ENCODE measurements at regions not wholly inside any gene's neighbourhood (a gene's known extent, or its start where the extent isn't known, plus 50 kb on each side); places are given as distances from the start of the nearest gene placed in this dataset.
"Not testable (repeated sequence)": the region's sequence is repeated elsewhere in the genome, so short reads cannot be mapped to it uniquely, and the experiment has no call there.

DNA sequence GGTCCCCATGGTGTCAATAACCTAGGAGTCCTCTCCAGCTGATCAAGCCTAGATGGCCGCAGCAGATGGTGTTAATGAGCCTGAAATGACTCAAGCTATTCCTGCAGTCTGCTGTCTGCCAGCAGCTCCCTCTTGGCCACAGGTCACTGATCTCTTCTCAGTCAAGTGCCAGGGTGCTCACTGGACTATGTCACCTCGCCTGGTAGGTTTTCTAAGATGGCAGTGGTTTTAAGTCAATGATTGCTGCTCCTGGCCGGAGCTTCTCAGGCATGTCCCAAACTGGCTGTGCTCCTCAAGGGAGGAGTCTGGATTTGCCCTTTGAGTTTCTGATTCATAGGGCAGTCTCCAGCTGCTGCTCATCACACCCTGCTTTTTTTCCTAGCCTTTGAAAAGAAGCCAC, 58.6 kb upstream of the SHISA6 start:
- peak in 2 of 4 donors; percentile 18 to 43 for DNase-seq (ENCODE audit: low read depth in 4 of 4, low spot score in 2 of 4)

GRCh38 chr17:11178581-11178980, 62.4 kb upstream of the SHISA6 start:
- DNase-seq (ENCODE audit: low read depth in 4 of 4, low spot score in 2 of 4) = no peak

- DNase-seq (ENCODE audit: low read depth in 4 of 4, low spot score in 2 of 4) = no peak
These were observed 63.7 kb upstream of the SHISA6 start for GRCh38 chr17:11177340-11177739.

- no peak for DNase-seq (ENCODE audit: low read depth in 4 of 4, low spot score in 2 of 4)
These were observed 64.5 kb upstream of the SHISA6 start for GRCh38 chr17:11176549-11176948.

GRCh38 chr17:11170881-11171280, 70.1 kb upstream of the SHISA6 start:
- DNase-seq (ENCODE audit: low read depth in 4 of 4, low spot score in 2 of 4) = no peak

- DNase-seq (ENCODE audit: low read depth in 4 of 4, low spot score in 2 of 4) = no peak
These were observed 89.1 kb upstream of the SHISA6 start for GRCh38 chr17:11151818-11152425.

GRCh38 chr17:11150906-11151511, 90.0 kb upstream of the SHISA6 start:
- not testable (repeated sequence) for DNase-seq (ENCODE audit: low read depth in 4 of 4, low spot score in 2 of 4)

- DNase-seq (ENCODE audit: low read depth in 4 of 4, low spot score in 2 of 4) = no peak
These were observed 96.4 kb upstream of the SHISA6 start for GRCh38 chr17:11144358-11145233.

DNA sequence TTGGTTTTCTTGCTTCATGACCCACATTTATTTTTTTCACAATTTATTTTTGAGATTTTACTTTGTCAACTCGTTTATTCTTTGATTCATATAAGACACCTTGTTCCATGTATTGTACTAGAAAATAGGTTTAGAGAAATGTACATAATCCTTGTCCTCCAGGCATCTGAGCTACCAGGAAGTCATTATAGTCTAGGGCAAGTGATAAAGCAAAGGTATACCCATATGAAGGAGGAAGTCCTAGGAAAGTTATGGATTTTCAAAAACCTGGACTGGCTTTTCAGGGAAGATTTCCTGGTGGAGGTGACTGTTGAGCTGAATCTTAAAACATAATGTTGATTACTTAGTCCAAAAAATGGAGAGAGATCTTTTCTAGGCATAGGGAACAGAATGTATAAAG, 98.8 kb upstream of the SHISA6 start:
- DNase-seq (ENCODE audit: low read depth in 4 of 4, low spot score in 2 of 4) = no peak

DNA sequence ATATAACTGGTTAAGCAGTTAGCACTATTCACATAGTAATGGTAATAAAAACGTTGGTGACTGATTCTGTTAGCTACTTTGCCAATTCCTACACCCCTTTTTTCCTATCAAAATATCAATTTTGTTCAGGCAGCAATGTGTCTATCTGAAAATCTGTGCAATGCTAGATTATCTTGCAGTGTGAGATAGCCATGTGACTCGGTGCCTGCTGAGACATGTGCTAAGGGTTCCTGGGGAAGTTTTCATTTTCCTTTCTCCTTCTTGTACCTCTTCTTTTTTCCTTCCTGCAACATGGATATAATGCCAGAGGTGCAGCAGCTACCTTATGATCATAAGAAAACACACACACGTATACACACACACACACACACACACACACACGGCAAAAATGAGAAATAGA, 100.5 kb upstream of the SHISA6 start:
- DNase-seq (ENCODE audit: low read depth in 4 of 4, low spot score in 2 of 4) = no peak

DNA sequence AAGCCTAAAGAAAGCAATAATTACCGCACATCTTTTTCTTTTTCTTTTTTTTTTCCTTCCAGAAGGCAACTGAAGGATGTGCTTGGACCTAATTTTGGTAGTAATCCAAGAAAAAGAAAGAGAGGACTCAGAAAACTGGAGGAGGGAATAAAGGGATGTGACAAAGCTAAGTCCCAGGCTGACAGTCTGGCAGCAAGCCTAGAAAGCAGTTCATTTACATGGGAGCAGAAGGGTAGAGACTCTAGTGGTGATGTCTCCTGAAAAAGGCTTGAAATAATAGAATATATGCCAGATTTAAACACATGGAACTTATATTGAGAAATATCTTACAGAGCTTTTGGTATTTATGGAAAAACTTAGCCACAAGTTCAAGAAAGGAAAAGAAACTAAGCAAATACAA, 101.0 kb upstream of the SHISA6 start:
- peak in 1 of 4 donors; percentile 69 for DNase-seq (ENCODE audit: low read depth in 4 of 4, low spot score in 2 of 4)

- DNase-seq (ENCODE audit: low read depth in 4 of 4, low spot score in 2 of 4) = no peak
These were observed 103.0 kb upstream of the SHISA6 start for GRCh38 chr17:11138023-11138422.

DNA sequence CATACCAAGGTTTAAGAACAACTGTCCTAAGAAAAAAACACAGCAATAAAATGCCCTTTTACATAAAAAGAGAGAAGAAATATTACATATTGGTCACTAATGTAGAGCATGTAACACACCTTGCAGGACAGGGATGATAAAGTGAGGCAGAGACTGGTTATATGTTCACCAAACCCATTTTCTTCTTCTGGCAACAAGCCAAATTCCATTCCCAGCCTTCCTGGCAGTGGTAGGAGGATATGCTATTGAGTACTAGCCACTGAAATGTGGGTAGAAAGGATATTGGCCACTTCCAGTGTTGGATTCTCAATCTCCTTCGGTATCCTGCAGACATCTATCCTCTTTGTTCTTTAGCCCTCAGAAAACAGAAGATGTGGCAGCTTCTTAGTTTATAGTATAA, 105.2 kb upstream of the SHISA6 start:
- DNase-seq (ENCODE audit: low read depth in 4 of 4, low spot score in 2 of 4) = no peak

- no peak for DNase-seq (ENCODE audit: low read depth in 4 of 4, low spot score in 2 of 4)
These were observed 110.6 kb upstream of the SHISA6 start for GRCh38 chr17:11130367-11130766.

- no peak for DNase-seq (ENCODE audit: low read depth in 4 of 4, low spot score in 2 of 4)
These were observed 118.1 kb upstream of the SHISA6 start for GRCh38 chr17:11122908-11123307.

DNA sequence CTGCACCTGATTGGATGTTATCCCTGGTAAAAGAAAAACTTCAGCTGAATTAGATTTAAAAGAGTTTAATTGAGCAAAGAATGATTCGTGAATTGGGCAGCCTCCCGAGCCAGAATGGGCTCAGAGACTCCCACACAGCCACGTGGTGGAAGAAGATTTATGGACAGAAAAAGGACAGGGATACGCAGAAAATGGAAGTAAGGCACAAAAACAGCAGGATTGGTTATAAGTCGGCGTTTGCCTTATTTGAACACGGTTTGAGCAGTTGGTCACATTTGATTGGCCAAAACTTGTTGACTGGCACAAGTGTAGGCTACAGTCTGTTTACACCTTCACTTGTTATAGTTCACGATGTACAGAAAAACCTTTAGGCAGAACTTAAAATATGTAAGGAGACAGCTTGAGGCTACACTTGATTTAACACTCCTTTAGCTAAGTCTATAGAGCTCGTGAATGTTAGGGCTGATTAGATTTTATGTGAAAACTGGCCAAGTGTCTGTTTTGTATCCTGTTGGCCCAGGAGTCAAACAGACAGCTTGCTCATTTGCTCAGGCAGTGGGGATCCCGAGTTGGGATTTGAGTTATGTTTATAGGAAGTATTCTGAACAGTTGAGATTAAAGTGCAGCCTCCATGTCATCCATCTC, 119.5 kb upstream of the SHISA6 start:
- DNase-seq (ENCODE audit: low read depth in 4 of 4, low spot score in 2 of 4) = peak in 1 of 4 donors; percentile 18

GRCh38 chr17:11109106-11109505, 131.9 kb upstream of the SHISA6 start:
- DNase-seq (ENCODE audit: low read depth in 4 of 4, low spot score in 2 of 4) = no peak

- no peak for DNase-seq (ENCODE audit: low read depth in 4 of 4, low spot score in 2 of 4)
These were observed 135.9 kb upstream of the SHISA6 start for GRCh38 chr17:11105141-11105540.

- DNase-seq (ENCODE audit: low read depth in 4 of 4, low spot score in 2 of 4) = no peak
These were observed 143.9 kb upstream of the SHISA6 start for GRCh38 chr17:11097121-11097520.

- DNase-seq (ENCODE audit: low read depth in 4 of 4, low spot score in 2 of 4) = no peak
These were observed 146.7 kb upstream of the SHISA6 start for GRCh38 chr17:11094331-11094730.

- no peak for DNase-seq (ENCODE audit: low read depth in 4 of 4, low spot score in 2 of 4)
These were observed 154.2 kb upstream of the SHISA6 start for GRCh38 chr17:11086646-11087340.

All from left renal cortex interstitium (tissue), 4 donors.